Stimulated activated CD8-positive, alpha-beta memory T cell treated with anti-CD3 and anti-CD28 coated beads, Interleukin-15, amount 100 ng/mL, for 1 hour (primary cell): ENCODE measurements at regions not wholly inside any gene's neighbourhood (a gene's known extent, or its start where the extent isn't known, plus 50 kb on each side); places are given as distances from the start of the nearest gene placed in this dataset.

Experiments used
- DNase-seq: peaks from one replicate; pipeline ENCODE4 v3.0.0-alpha.2; 2020; ENCODE audit warnings: low read depth

DNA sequence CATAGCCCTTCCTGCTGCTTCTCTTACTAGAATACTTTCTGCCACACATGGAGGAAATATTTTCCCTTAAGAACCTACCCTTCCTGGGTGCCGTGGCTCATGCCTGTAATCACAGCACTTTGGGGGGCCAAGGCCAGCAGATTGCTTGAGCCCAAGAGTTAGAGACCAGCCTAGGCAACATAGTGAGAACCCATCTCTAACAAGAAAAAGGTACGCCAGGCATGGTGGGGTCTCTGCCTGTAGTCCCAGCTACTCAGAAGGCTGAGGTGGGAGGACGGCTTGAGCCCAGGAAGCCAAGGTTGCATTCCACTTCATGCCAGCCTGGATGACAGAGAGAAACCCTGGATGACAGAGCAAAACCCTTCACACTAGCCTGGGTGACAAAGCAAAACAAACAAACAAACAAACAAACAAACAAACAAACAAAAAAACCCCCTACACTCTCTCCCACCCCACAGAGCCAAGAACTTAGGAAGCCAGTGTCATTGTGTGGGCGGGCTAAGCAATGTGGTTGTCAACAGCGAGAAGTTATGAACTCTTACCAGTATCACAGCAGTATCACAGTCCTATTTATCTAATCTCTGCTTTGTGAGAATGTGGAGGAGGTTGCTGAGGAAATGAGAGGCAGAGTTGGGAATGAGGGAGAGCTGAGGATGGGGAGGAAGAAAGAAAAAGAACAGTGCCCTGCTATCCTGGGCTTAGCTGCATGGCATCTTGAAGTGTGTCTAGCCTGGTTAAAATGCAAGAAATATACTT lies 53.8 kb upstream of the CLEC14A start:
- DNase-seq, result no peak
